ENCODE measurements at regions not wholly inside any gene's neighbourhood (a gene's known extent, or its start where the extent isn't known, plus 50 kb on each side); places are given as distances from the start of the nearest gene placed in this dataset.

GRCh38 chr2:166637051-166637450 lies 143.0 kb upstream of the SCN7A start:
- Mint-ChIP-seq H3K9me3 (peaks cover 0 to 10% (median 1%) of the 10 kb centered on the region in 3 donors), H3K27me3 (no peaks in the 10 kb centered on the region), H3K4me1 (no peaks in the 10 kb centered on the region), H3K4me3 (no peak overlapping the region), H3K36me3 (no peaks in the 10 kb centered on the region), H3K27ac (no peak overlapping the region)

GRCh38 chr2:166634706-166635105 lies 140.7 kb upstream of the SCN7A start:
- peaks cover 0 to 4% (median 1%) of the 10 kb centered on the region in 3 donors for H3K9me3 Mint-ChIP-seq
- H3K27ac Mint-ChIP-seq, result no peak overlapping the region
- no peak overlapping the region for H3K4me3 Mint-ChIP-seq
- H3K27me3 Mint-ChIP-seq, result no peaks in the 10 kb centered on the region
- H3K36me3 Mint-ChIP-seq, result peaks cover 2% of the 10 kb centered on the region
- H3K4me1 Mint-ChIP-seq, result no peaks in the 10 kb centered on the region

DNA sequence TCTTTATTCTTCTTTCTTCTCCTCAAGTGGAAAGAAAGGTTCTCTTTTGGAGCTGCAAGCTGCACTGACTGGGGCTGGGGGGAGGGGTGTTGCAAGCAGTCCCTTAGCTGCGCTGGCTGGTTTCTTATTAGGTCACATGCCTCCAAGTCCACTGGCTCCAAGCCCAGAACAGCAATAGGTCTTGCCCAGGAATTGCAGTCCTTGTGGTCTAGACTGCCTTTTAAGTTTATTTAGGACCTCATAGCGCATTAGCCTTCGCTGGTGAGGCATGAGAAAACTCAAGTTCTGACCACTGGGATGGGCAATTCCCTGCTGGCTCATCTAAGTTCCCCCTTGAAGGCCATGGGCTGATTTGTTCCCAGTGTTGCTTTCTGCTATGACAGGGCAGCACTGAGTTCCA lies 138.6 kb upstream of the SCN7A start:
- H3K4me3 Mint-ChIP-seq, result no peak overlapping the region
- peaks cover 2% of the 10 kb centered on the region for H3K36me3 Mint-ChIP-seq
- peaks cover 0 to 4% (median 1%) of the 10 kb centered on the region in 3 donors for H3K9me3 Mint-ChIP-seq
- H3K4me1 Mint-ChIP-seq, result no peaks in the 10 kb centered on the region
- no peak overlapping the region for H3K27ac Mint-ChIP-seq
- no peaks in the 10 kb centered on the region for H3K27me3 Mint-ChIP-seq

- Mint-ChIP-seq H3K4me1 (no peaks in the 10 kb centered on the region), H3K9me3 (peaks cover 0 to 13% (median 3%) of the 10 kb centered on the region in 3 donors), H3K27ac (no peak overlapping the region), H3K27me3 (no peaks in the 10 kb centered on the region), H3K36me3 (peaks cover 2% of the 10 kb centered on the region), H3K4me3 (no peak overlapping the region)
Observed at GRCh38 chr2:166628478-166629136, 134.6 kb upstream of the SCN7A start.

DNA sequence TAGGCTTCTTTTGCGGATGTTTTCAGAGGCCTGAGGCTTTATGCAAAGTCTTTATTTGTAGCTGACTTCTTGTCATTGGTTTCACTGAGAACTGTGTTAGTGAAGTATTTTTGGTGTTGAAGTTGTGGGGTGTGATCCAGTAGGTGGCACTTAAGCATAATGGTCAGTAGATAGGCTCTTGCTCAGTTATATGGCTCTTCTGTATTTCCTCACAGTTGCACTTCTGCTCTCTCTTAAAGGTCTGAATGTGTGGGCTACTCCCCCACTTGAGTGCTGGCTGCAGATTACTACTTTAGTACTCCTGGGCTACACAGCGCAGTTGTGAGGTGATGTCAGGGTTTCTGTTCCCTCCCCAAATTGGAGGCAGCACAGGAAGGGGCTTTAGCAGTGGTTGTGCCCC lies 133.8 kb upstream of the SCN7A start:
- Mint-ChIP-seq H3K27me3 (no peaks in the 10 kb centered on the region), H3K4me1 (no peaks in the 10 kb centered on the region), H3K4me3 (no peak overlapping the region), H3K9me3 (peaks cover 0 to 16% (median 4%) of the 10 kb centered on the region in 3 donors), H3K36me3 (peaks cover 2% of the 10 kb centered on the region), H3K27ac (no peak overlapping the region)

DNA sequence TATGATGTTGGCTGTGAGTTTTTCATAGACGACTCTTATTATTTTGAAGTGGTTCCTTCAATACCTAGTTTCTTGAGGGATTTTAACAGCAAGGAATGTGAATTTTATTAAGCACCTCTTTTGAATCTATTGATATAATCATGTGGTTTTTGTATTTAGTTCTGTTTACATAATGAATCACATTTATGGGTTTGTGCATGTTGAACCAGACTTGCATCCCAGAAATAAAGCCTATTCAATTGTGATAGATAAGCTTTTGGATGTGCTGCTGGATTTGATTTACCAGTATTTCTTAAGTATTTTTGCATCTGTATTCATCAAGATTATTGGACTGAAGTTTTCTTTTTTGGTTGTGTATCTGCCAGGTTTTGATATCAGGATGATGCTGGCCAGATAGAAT lies 131.6 kb upstream of the SCN7A start:
- Mint-ChIP-seq H3K4me1 (no peaks in the 10 kb centered on the region), H3K9me3 (peaks cover 0 to 17% (median 4%) of the 10 kb centered on the region in 3 donors), H3K27me3 (no peaks in the 10 kb centered on the region), H3K4me3 (no peak overlapping the region), H3K36me3 (peaks cover 2% of the 10 kb centered on the region), H3K27ac (no peak overlapping the region)

- H3K9me3 Mint-ChIP-seq, result peaks cover 0 to 2% (median 0%) of the 10 kb centered on the region in 3 donors
- no peak overlapping the region for H3K27ac Mint-ChIP-seq
- H3K4me3 Mint-ChIP-seq, result no peak overlapping the region
- H3K36me3 Mint-ChIP-seq, result no peaks in the 10 kb centered on the region
- H3K4me1 Mint-ChIP-seq, result peaks cover 0 to 2% (median 2%) of the 10 kb centered on the region in 3 donors
- peaks cover 6% of the 10 kb centered on the region for H3K27me3 Mint-ChIP-seq
Observed at GRCh38 chr2:166614503-166614902, 120.5 kb upstream of the SCN7A start.

GRCh38 chr2:166614029-166614428 lies 120.0 kb upstream of the SCN7A start:
- H3K9me3 Mint-ChIP-seq, result peaks cover 0 to 2% (median 0%) of the 10 kb centered on the region in 3 donors
- H3K27ac Mint-ChIP-seq, result no peak overlapping the region
- H3K4me3 Mint-ChIP-seq, result no peak overlapping the region
- H3K27me3 Mint-ChIP-seq, result peaks cover 6% of the 10 kb centered on the region
- H3K4me1 Mint-ChIP-seq, result peaks cover 0 to 2% (median 2%) of the 10 kb centered on the region in 3 donors
- no peaks in the 10 kb centered on the region for H3K36me3 Mint-ChIP-seq

GRCh38 chr2:166613226-166613625 lies 119.2 kb upstream of the SCN7A start:
- Mint-ChIP-seq H3K27ac (no peak overlapping the region), H3K27me3 (peaks cover 6% of the 10 kb centered on the region), H3K9me3 (peaks cover 0 to 2% (median 0%) of the 10 kb centered on the region in 3 donors), H3K36me3 (no peaks in the 10 kb centered on the region), H3K4me3 (no peak overlapping the region), H3K4me1 (peaks cover 0 to 2% (median 2%) of the 10 kb centered on the region in 3 donors)

GRCh38 chr2:166612214-166612613 lies 118.2 kb upstream of the SCN7A start:
- H3K4me3 Mint-ChIP-seq, result no peak overlapping the region
- H3K27ac Mint-ChIP-seq, result no peak overlapping the region
- H3K27me3 Mint-ChIP-seq, result peaks cover 6% of the 10 kb centered on the region
- no peaks in the 10 kb centered on the region for H3K9me3 Mint-ChIP-seq
- H3K36me3 Mint-ChIP-seq, result no peaks in the 10 kb centered on the region
- H3K4me1 Mint-ChIP-seq, result peaks cover 0 to 2% (median 2%) of the 10 kb centered on the region in 3 donors

DNA sequence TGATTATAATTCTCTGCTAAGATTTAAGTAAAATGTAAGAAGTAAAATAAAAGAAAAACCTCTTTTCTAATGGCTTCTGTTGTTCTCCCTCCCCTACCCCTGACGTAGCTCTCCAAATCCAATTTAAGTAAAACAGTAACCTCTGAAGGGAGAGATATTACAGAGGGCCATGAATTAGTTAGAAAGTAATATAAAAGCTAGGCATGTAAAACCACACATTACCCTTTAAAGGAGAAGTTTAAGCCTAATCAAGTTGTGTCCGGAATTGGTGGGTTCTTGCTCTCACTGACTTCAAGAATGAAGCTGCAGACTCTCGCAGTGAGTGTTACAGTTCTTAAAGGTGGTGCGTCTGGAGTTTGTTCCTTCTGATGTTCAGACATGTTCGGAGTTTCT lies 116.9 kb upstream of the SCN7A start:
- peaks cover 6% of the 10 kb centered on the region for H3K27me3 Mint-ChIP-seq
- peaks cover 0 to 3% (median under 1%) of the 10 kb centered on the region in 3 donors for H3K9me3 Mint-ChIP-seq
- no peaks in the 10 kb centered on the region for H3K36me3 Mint-ChIP-seq
- peak overlapping the region in 1 of 4 donors; percentile 50 for H3K4me3 Mint-ChIP-seq
- H3K27ac Mint-ChIP-seq, result no peak overlapping the region
- peaks cover 0 to 2% (median 2%) of the 10 kb centered on the region in 3 donors for H3K4me1 Mint-ChIP-seq

- Mint-ChIP-seq H3K27ac (no peak overlapping the region), H3K4me1 (peaks cover 0 to 2% (median 2%) of the 10 kb centered on the region in 3 donors), H3K27me3 (peaks cover 6% of the 10 kb centered on the region), H3K9me3 (peaks cover 0 to 3% (median 2%) of the 10 kb centered on the region in 3 donors), H3K4me3 (peak overlapping the region in 2 of 4 donors; percentile 15 to 21), H3K36me3 (no peaks in the 10 kb centered on the region)
Observed at GRCh38 chr2:166610180-166610912, 116.3 kb upstream of the SCN7A start.

- no peaks in the 10 kb centered on the region for H3K36me3 Mint-ChIP-seq
- no peak overlapping the region for H3K4me3 Mint-ChIP-seq
- H3K27me3 Mint-ChIP-seq, result peaks cover 6% of the 10 kb centered on the region
- peaks cover 0 to 2% (median 2%) of the 10 kb centered on the region in 3 donors for H3K4me1 Mint-ChIP-seq
- peaks cover 0 to 3% (median 2%) of the 10 kb centered on the region in 3 donors for H3K9me3 Mint-ChIP-seq
- H3K27ac Mint-ChIP-seq, result no peak overlapping the region
Observed at GRCh38 chr2:166609183-166609959, 115.3 kb upstream of the SCN7A start.

DNA sequence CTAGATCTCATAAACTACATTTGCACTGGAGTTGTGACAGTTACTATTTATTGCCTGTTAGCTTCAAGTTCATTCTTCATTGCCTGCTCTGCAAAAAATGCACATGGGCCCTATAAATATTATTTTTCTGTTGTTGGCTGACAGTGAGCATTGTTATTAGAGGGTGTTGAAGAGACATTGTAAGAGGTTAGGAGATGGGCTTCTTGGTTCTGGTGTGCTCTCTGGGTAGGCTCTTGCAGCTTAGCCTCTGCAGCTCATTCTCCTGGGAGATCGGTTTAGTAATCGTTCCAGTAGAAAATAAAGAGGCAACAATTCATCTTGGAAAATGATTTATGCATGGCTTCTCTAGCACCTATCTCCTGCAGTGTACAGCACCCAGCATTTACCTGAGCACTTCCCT lies 113.8 kb upstream of the SCN7A start:
- Mint-ChIP-seq H3K27ac (no peak overlapping the region), H3K36me3 (no peaks in the 10 kb centered on the region), H3K9me3 (peaks cover 0 to 3% (median 2%) of the 10 kb centered on the region in 3 donors), H3K4me1 (peaks cover 0 to 2% (median 2%) of the 10 kb centered on the region in 3 donors), H3K4me3 (no peak overlapping the region), H3K27me3 (peaks cover 6% of the 10 kb centered on the region)

- peaks cover 5 to 14% (median 10%) of the 10 kb centered on the region in 3 donors for H3K9me3 Mint-ChIP-seq
- H3K27me3 Mint-ChIP-seq, result no peaks in the 10 kb centered on the region
- H3K36me3 Mint-ChIP-seq, result no peaks in the 10 kb centered on the region
- no peaks in the 10 kb centered on the region for H3K4me1 Mint-ChIP-seq
- H3K4me3 Mint-ChIP-seq, result no peak overlapping the region
- H3K27ac Mint-ChIP-seq, result no peak overlapping the region
Observed at GRCh38 chr2:166593403-166593802, 99.4 kb upstream of the SCN7A start.

Data from IgD-negative memory B cell (primary cell).